Lower leg skin (tissue), 3 donors: ENCODE measurements at regions not wholly inside any gene's neighbourhood (a gene's known extent, or its start where the extent isn't known, plus 50 kb on each side); places are given as distances from the start of the nearest gene placed in this dataset.

ENCODE experiments used
- CTCF ChIP-seq, 3 donors: fragments of 450-650 bp; IDR thresholded peaks; one replicate each; pipeline ENCODE4 v1.5.1; 2016; ENCODE audit warnings: antibody characterized with exemption in 3 of 3, mild to moderate bottlenecking in 3 of 3, moderate library complexity in 2 of 3
- POLR2A ChIP-seq, 2 donors: fragments of 450-650 bp; IDR thresholded peaks; one replicate each; pipeline ENCODE4 v1.6.1; 2016 to 2017; ENCODE audit warnings: antibody characterized with exemption in 2 of 2, mild to moderate bottlenecking in 1 of 2, moderate library complexity in 1 of 2

- TF ChIP-seq CTCF (IDR thresholded peaks at IDR 0.05) (no peak), POLR2A (IDR thresholded peaks at IDR 0.05) (no peak)
These were observed 149.5 kb downstream of the GC start for GRCh38 chr4:71634364-71634763.
